ENCODE measurements at regions not wholly inside any gene's neighbourhood (a gene's known extent, or its start where the extent isn't known, plus 50 kb on each side); places are given as distances from the start of the nearest gene placed in this dataset.

GRCh38 chrX:67780694-67781109, 236.9 kb downstream of the AR start:
- DNase-seq (ENCODE audit: low read depth), result peak; percentile 93

GRCh38 chrX:67781132-67781531, 237.3 kb downstream of the AR start:
- DNase-seq (ENCODE audit: low read depth), result no peak

- peak; percentile 58 for DNase-seq (ENCODE audit: low read depth)
Measured at GRCh38 chrX:67784712-67785111, 240.9 kb downstream of the AR start.

- DNase-seq (ENCODE audit: low read depth), result peak; percentile 6
Measured at GRCh38 chrX:67787196-67787595, 243.4 kb downstream of the AR start.

GRCh38 chrX:67789536-67789935, 245.7 kb downstream of the AR start:
- no peak for DNase-seq (ENCODE audit: low read depth)

All from myocyte (in vitro differentiated cells).